ENCODE measurements at regions not wholly inside any gene's neighbourhood (a gene's known extent, or its start where the extent isn't known, plus 50 kb on each side); places are given as distances from the start of the nearest gene placed in this dataset.

DNA sequence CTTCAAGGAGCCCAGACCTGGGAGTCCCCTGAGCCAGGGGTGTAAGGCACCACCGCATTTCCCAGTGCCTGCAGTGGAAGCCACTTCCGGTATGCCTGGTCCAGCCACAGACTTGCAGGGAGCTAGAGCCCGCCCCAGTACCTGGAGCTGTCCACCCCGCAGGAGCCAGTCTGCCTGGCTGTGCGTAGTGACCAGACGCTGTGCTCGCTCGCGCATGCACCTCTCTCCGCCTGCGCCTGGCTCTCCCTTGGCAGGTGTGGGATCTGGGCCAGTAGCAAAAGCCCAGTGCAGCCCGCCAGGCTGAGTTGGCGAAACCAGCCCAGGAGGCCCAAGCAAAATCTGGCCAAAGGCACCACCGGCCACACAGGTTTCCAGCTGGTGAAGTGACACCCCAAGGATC, 973.7 kb upstream of the AGA start:
- DNase-seq, result no peak

- peak; percentile 3 for DNase-seq
Measured at GRCh38 chr4:178423366-178423765, 981.1 kb upstream of the AGA start.

GRCh38 chr4:178426871-178427270, 984.6 kb upstream of the AGA start:
- no peak for DNase-seq

- no peak for DNase-seq
Measured at GRCh38 chr4:178427663-178428062, 985.4 kb upstream of the AGA start.

DNA sequence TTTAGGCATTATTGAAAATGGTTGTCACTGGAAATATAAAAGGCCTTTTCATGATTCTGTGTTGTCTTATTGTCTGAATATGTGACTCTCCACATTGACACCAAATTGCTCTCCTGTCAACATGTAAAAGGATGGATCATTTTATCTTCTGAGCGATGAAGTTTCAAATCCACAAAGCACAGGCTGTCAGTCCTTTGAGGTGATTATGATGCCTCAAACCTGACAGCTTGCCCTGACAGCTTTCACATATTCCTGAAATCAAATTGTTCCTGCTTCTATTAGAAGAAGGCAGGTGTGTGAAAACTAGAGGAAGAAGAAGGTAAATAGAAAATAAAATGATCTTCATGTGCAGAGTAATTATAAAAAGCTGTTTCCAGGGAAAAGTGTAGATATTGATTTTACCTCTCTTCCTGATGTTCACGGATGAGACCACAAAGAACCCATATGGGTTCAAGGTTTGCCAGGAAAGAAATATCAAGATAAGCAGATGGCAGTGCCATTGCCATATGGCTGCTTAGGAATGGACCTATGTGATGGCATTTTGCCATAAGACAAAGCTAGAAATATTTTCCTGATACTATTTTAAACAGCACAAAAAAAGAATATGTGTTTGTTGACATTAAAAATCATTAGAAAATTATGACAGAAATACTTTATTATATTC, 1006.3 kb upstream of the AGA start:
- no peak for DNase-seq

DNA sequence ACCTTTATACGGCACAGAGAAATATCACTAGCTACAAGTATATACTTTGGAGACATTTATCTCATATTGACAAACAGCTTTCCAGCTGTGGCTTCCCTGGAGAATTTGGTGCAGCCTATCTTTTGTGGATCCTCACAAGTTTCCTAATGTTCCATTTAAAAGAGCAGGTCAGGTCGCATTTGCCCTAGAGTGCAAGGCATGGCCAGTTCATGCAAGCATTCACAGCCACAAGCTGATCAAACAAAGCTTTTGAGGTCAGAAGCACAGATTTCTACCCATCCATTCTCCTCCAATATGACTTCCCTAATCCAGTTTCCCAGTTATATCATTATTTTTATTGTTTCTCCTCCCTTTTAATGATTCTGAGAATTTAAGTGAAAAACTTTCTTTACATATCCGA, 1008.4 kb upstream of the AGA start:
- no peak for DNase-seq

GRCh38 chr4:178453057-178453456, 1010.8 kb upstream of the AGA start:
- DNase-seq, result no peak

DNA sequence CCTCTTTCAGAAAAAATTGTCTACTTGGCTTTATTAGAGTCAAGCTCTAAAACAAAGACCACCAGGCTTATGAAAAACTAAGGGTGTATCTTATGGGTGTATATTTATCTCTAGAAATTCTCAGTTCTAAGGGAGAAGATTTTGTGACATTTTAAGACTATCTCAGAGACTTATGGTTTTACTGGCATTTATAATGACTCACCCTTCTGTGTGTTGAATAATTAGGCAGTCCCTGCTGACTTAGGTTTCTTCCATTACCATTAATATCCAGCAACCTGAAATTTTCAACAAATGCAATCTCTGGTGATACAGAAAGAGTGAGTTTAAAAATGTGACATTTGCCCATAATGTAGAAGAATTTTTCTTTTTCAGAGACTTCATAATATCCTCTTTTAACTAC, 1015.0 kb upstream of the AGA start:
- no peak for DNase-seq

DNA sequence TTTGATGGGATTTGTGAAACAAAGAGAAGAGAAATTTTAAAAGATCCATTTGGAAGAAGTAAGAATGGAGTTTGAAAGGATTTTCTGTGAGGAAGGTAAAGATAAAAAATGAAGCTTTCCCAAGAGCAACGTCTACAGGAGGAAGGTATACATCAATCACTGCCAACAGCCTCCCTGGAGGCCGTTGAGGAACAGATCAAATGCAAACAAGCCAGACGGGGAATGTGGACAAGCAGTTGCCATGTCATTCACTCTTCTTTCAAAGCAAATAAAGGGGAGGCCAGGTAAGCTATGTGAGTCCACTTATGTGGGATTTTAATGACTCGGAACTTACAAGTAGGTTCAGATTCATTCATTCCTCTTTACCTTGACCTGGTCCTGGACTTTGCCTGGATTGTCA, 1020.5 kb upstream of the AGA start:
- DNase-seq, result no peak

- no peak for DNase-seq
Measured at GRCh38 chr4:178463747-178464146, 1021.5 kb upstream of the AGA start.

DNA sequence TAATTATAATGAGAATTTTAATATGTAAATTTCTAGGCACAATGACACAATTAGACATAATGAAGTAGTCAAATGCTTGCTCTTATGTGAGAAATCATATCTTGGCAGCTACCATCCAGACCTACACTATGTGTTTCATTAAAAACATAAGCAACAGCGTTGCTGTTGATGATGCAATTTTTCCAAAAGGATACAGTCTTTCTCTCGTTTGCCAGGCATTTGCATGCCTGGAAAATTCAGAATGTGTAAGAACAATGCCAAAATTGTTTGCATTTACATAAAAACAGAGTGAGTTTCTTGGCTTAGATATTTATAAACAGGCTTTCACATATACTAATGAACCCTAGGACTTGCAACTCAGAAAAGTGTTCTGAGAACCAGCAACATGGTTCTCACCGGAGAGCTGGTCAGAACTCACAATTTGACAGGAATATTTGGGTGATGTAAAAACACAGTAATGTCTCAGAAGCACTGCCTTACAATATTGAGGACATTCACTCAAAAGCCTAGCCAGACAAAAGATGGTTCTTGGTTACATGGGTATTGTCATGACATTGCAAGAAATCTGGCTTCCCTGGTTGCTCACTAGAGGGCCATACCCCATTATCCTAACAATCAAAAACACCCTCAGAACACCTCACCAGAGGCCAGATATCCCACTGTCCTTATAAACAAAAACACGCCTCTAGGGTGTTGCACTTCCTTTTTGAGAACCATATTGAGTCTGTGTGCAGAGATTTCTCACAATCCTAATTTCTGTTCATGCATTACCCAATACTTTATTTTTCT, 1029.0 kb upstream of the AGA start:
- DNase-seq, result peak; percentile 20

GRCh38 chr4:178471994-178472393, 1029.8 kb upstream of the AGA start:
- no peak for DNase-seq

GRCh38 chr4:178480105-178480504, 1037.9 kb upstream of the AGA start:
- peak; percentile 43 for DNase-seq

GRCh38 chr4:178480881-178481280, 1038.6 kb upstream of the AGA start:
- DNase-seq, result peak; percentile 14

DNA sequence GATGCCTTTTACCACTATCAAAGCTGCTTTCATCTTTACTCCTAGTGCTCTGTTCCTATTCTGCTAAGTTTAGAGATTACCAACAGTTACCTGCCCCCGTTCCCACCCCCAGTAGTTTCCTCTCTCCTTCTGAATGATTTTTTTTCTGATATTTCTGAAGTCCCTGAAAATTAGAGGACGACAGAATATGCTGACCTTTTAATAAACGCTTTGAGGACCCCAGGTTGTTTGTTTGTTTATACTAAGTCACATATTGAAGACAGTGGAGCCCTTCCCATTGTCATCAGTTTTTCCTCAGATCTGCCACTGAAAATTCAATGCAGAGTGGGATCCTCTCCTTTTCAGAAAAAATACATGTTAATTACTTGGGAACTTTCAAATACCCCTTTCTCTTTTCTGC, 1039.3 kb upstream of the AGA start:
- no peak for DNase-seq

- DNase-seq, result no peak
Measured at GRCh38 chr4:178523038-178523437, 1080.8 kb upstream of the AGA start.

- no peak for DNase-seq
Measured at GRCh38 chr4:178535939-178536579, 1093.8 kb upstream of the AGA start.

- DNase-seq, result no peak
Measured at GRCh38 chr4:178553201-178553600, 1111.0 kb upstream of the AGA start.

DNA sequence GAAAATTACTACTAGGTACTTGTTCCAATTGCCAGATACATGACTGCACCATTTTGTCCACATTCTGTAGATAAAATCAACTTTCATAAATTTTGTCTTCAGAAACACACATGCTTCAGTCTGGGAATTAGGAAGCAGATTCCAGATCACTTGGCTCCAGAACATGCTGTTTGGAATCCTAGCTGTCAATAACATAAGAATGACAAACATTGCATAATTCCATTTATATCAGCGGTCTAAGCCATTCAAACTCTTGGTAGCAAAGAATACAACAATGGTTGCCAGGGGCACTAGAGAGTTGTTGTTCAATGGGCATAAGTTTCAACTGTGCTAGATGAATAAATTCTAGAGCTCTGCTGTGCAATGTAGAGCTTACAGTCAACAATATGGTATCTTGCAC, 1112.1 kb upstream of the AGA start:
- DNase-seq, result no peak

- no peak for DNase-seq
Measured at GRCh38 chr4:178556796-178557195, 1114.6 kb upstream of the AGA start.

- DNase-seq, result no peak
Measured at GRCh38 chr4:178577933-178578332, 1135.7 kb upstream of the AGA start.

- DNase-seq, result no peak
Measured at GRCh38 chr4:178595500-178596138, 1153.4 kb upstream of the AGA start.

- DNase-seq, result no peak
Measured at GRCh38 chr4:178598672-178599071, 1156.4 kb upstream of the AGA start.
